Sigmoid colon (tissue), 6 donors: ENCODE measurements at regions not wholly inside any gene's neighbourhood (a gene's known extent, or its start where the extent isn't known, plus 50 kb on each side); places are given as distances from the start of the nearest gene placed in this dataset.
"Not testable (repeated sequence)": the region's sequence is repeated elsewhere in the genome, so short reads cannot be mapped to it uniquely, and the experiment has no call there.

Source experiments
- DNase-seq: peaks from one replicate; pipeline ENCODE4 v3.0.0-alpha.2; 2019
- H3K27ac ChIP-seq, 4 donors: fragments of 200-600 bp; sonication (generic); one replicate each; pipeline ENCODE4 v1.5.1; 2016 to 2019; ENCODE audit warnings: mild to moderate bottlenecking in 1 of 4
- H3K27me3 ChIP-seq, 3 donors: fragments of 200-600 bp; sonication (generic); one replicate each; pipeline ENCODE4 v1.5.1; 2019; ENCODE audit warnings: mild to moderate bottlenecking in 1 of 3
- H3K36me3 ChIP-seq, 4 donors: fragments of 200-600 bp; sonication (generic); one replicate each; pipeline ENCODE4 v1.5.1; 2016 to 2019
- H3K4me1 ChIP-seq, 4 donors: fragments of 200-600 bp; sonication (generic); one replicate each; pipeline ENCODE4 v1.5.1; 2017 to 2019
- H3K4me3 ChIP-seq, 4 donors: fragments of 200-600 bp; sonication (generic); one replicate each; pipeline ENCODE4 v1.5.1; 2017 to 2019; ENCODE audit warnings: mild to moderate bottlenecking in 2 of 4, moderate library complexity in 1 of 4
- H3K9me3 ChIP-seq, 4 donors: fragments of 200-600 bp in 3 of 4; sonication (generic) in 3 of 4; one replicate each; pipeline versions ENCODE4 v1.5.1 to v1.6.1; 2013 to 2019
- EP300 ChIP-seq, 4 donors: sonication (generic); formaldehyde crosslinking; IDR thresholded peaks; one replicate each; pipeline ENCODE4 v1.6.1; 2017; ENCODE audit warnings: antibody characterized with exemption in 4 of 4
- POLR2A ChIP-seq, 2 donors: fragments of 450-650 bp; IDR thresholded peaks; one replicate each; pipeline ENCODE4 v1.6.1; 2016; ENCODE audit warnings: antibody characterized with exemption in 2 of 2, mild to moderate bottlenecking in 2 of 2, moderate library complexity in 2 of 2
- POLR2AphosphoS5 ChIP-seq, 4 donors: sonication (generic); formaldehyde crosslinking; IDR thresholded peaks; one replicate each; pipeline ENCODE4 v1.6.1; 2017; ENCODE audit warnings: antibody characterized with exemption in 4 of 4
- WGBS, 2 donors: extraction: QIAGEN DNeasy Blood & Tissue Kit; methylation state at CpG; one replicate each; pipeline ENCODE4 v1.1.7; 2013; 5-methylcytosine and 5-hydroxymethylcytosine counted together
- intact Hi-C: fragments of 100-400 bp; cut with DNase I; formaldehyde crosslinking; loops from one replicate; pipeline ENCODE4 v1.15.1; 2023
- TF ChIP-seq, protein P1 (sequence below), 4 experiments: fragments of 450-650 bp in 3 of 4; fragments of 200-600 bp in 1 of 4; IDR thresholded peaks; one replicate each; pipeline ENCODE4 v1.5.1; 2016 to 2019; ENCODE audit warnings: antibody characterized with exemption in 4 of 4, mild to moderate bottlenecking in 3 of 4, moderate library complexity in 2 of 4
- donor health status: healthy with polysubstance abuse.
- donor health status: healthy.

DNA sequence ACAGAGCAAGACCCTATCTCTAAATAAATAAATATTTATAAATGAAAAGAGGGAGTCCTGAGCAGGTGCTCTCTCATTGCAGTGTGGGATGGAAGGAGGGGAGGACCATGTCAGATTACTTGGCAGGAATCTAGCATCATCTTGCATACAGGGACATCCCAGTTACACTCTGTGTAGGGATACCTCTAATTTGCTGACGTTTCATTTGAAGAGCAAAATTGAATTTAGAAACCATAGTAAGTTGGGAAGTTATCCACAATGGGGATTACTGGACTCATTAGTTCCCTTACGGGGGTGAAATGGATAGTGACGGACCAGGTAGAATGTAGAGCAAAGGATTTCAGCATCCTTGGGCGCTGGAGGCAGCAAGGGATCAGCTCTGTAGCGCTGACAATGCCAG is 52.1 kb downstream of the ARHGEF18 start:
- Histone ChIP-seq H3K4me1 (peaks cover 0 to 34% (median 25%) of the 10 kb centered on the region in 4 donors), H3K27me3 (no peaks in the 10 kb centered on the region), H3K4me3 (no peak overlapping the region), H3K36me3 (peaks cover 0 to 43% (median 8%) of the 10 kb centered on the region in 4 donors), H3K27ac (no peak overlapping the region), H3K9me3 (no peaks in the 10 kb centered on the region)
- 92 to 94% methylated on average over 5 of the region's 5 CpGs for WGBS, 2 donors
- TF ChIP-seq EP300 (IDR thresholded peaks at IDR 0.05) (no peak), POLR2A (IDR thresholded peaks at IDR 0.05) (no peak), POLR2AphosphoS5 (IDR thresholded peaks at IDR 0.05) (no peak)
- TF ChIP-seq, protein P1, sequence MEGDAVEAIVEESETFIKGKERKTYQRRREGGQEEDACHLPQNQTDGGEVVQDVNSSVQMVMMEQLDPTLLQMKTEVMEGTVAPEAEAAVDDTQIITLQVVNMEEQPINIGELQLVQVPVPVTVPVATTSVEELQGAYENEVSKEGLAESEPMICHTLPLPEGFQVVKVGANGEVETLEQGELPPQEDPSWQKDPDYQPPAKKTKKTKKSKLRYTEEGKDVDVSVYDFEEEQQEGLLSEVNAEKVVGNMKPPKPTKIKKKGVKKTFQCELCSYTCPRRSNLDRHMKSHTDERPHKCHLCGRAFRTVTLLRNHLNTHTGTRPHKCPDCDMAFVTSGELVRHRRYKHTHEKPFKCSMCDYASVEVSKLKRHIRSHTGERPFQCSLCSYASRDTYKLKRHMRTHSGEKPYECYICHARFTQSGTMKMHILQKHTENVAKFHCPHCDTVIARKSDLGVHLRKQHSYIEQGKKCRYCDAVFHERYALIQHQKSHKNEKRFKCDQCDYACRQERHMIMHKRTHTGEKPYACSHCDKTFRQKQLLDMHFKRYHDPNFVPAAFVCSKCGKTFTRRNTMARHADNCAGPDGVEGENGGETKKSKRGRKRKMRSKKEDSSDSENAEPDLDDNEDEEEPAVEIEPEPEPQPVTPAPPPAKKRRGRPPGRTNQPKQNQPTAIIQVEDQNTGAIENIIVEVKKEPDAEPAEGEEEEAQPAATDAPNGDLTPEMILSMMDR (IDR thresholded peaks at IDR 0.05), result no peak
- DNase-seq, result no peak
- intact Hi-C loops, result no loop called here

DNA sequence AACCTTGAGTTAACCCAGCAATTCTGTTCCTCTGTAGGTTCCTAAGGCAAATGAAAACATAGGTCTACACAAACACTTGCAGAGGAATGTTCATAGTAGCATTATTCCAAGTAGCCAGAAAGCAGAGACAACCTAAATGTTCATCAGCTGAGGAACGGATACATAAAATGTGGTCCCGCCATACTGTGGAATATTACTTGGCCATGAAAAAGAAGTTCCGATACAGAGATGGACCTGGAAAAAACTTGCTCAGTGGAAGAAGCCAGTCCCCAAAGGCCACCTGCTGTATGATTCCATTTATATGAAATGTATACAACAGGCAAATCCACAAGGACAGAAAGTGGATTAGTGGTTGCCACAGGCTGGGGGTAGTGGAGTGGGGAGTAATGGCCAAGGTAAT is 53.0 kb downstream of the ARHGEF18 start:
- DNase-seq, result no peak
- intact Hi-C loops, result no loop called here
- Histone ChIP-seq H3K27me3 (no peaks in the 10 kb centered on the region), H3K27ac (no peak overlapping the region), H3K36me3 (peaks cover 0 to 45% (median 8%) of the 10 kb centered on the region in 4 donors), H3K9me3 (no peaks in the 10 kb centered on the region), H3K4me3 (no peak overlapping the region), H3K4me1 (peaks cover 0 to 26% (median 16%) of the 10 kb centered on the region in 4 donors)
- 97 to 99% methylated on average over 3 of the region's 3 CpGs for WGBS, 2 donors
- TF ChIP-seq POLR2AphosphoS5 (IDR thresholded peaks at IDR 0.05) (no peak), EP300 (IDR thresholded peaks at IDR 0.05) (no peak), POLR2A (IDR thresholded peaks at IDR 0.05) (no peak)
- TF ChIP-seq, protein P1 (IDR thresholded peaks at IDR 0.05), result no peak

DNA sequence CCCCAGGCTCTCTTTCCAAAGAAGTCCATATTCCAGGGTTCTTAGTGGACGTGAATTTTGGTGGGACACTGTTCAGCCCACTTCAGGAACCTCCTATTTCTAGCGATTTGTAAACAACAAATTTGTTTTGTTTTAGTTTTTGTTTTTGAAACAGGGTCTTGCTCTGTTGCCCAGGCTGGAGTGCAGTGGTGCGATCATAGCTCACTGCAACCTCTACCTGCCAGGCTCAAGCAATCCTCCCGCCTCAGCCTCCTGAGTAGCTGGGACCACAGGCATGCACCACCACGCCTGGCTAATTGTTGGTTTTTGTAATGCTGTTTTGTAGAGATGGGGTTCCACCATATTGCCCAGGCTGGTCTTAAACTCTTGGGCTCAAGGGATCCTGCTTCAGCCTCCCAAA is 56.7 kb downstream of the ARHGEF18 start:
- H3K9me3 ChIP-seq, DNase-seq, intact Hi-C loops, H3K4me1 ChIP-seq, H3K27me3 ChIP-seq, H3K4me3 ChIP-seq, H3K27ac ChIP-seq: not testable (repeated sequence)
- WGBS, 2 donors, result 94 to 98% methylated on average over 5 of the region's 5 CpGs
- peaks cover 0 to 40% (median 8%) of the 10 kb centered on the region in 4 donors for H3K36me3 ChIP-seq

DNA sequence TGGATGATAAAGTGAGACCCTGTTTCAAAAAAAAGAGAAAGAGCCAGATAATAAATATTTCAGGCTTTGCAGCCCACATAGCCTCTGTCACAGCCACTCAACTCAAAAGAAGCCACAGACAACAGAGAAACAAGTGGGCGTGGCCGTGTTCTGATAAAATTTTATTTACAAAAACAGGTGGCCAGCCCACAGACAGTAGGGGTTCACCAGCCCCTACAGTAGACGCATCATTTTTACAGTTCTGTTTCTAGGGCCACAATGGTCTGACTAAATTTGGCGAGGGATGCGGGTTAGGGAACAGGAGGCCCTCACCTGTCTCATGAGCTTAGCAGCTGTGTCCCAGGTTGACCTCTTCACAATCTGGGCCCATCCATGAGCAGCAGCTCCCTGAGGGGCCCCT is 59.5 kb downstream of the ARHGEF18 start:
- Histone ChIP-seq H3K4me3 (no peak overlapping the region), H3K36me3 (peaks cover 0 to 36% (median 3%) of the 10 kb centered on the region in 4 donors), H3K4me1 (no peaks in the 10 kb centered on the region), H3K27me3 (no peaks in the 10 kb centered on the region), H3K27ac (no peak overlapping the region), H3K9me3 (no peaks in the 10 kb centered on the region)
- no peak for TF ChIP-seq EP300 (IDR thresholded peaks at IDR 0.05)
- TF ChIP-seq POLR2A (IDR thresholded peaks at IDR 0.05), result no peak
- TF ChIP-seq, protein P1 (IDR thresholded peaks at IDR 0.05), result no peak
- TF ChIP-seq POLR2AphosphoS5 (IDR thresholded peaks at IDR 0.05), result no peak
- DNase-seq, result no peak
- intact Hi-C loops, result no loop called here
- WGBS, 2 donors, result 82% methylated on average over 5 of the region's 5 CpGs

DNA sequence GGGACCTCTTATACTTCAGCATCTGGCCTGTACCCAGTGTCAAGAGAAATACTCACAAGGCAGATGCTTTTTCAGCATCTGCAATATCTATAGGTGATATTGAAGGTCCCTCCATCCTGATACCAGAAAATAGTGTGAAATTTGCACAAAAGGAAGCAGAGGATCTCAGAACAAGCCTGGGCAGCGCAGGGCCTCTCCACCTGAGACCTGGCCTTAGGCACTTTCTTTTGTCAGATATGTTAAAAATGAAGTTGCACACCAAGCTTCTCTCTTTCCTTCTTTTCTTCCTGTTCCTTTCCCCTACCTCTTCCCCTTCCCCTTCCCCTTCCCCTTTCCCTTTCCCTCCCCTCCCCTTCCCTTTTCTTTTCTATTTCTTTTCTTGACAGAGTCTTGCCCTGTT is 62.2 kb downstream of the ARHGEF18 start:
- intact Hi-C loops, result no loop called here
- Histone ChIP-seq H3K27ac (no peak overlapping the region), H3K9me3 (no peaks in the 10 kb centered on the region), H3K4me1 (peaks cover 0 to 9% (median 8%) of the 10 kb centered on the region in 4 donors), H3K36me3 (peaks cover 0 to 21% (median 0%) of the 10 kb centered on the region in 4 donors), H3K27me3 (no peaks in the 10 kb centered on the region), H3K4me3 (no peak overlapping the region)
- DNase-seq, result no peak
- TF ChIP-seq EP300 (IDR thresholded peaks at IDR 0.05), result no peak
- WGBS, 2 donors, result 97 to 98% methylated on average over 1 of the region's 1 CpG

DNA sequence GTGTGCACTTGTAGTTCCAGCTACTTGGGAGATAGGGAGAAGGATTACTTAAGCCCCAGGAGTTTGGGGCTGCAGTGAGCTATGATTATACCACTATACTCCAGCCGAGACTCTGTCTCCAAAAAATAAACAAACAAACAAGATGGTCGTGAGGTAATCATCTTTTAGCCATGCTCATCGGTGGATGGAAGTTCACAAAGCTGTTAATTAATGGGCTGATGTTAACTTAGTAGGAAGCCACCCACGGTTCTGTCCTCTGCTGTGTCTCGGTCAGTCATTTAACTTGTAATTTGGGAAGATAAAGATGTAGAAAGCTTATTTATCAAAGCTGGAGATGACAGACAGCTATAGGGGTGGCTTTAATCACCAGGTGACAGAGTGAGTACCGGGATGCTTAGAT is 64.9 kb downstream of the ARHGEF18 start:
- intact Hi-C loops, result no loop called here
- H3K27me3 ChIP-seq, result no peaks in the 10 kb centered on the region
- WGBS, 2 donors, result 75 to 80% methylated on average over 6 of the region's 6 CpGs
- TF ChIP-seq EP300 (IDR thresholded peaks at IDR 0.05), result no peak
- no peak for TF ChIP-seq POLR2A (IDR thresholded peaks at IDR 0.05)
- TF ChIP-seq POLR2AphosphoS5 (IDR thresholded peaks at IDR 0.05), result no peak
- TF ChIP-seq, protein P1 (IDR thresholded peaks at IDR 0.05), result no peak
- peaks cover 0 to 9% (median 8%) of the 10 kb centered on the region in 4 donors for H3K4me1 ChIP-seq
- H3K27ac ChIP-seq, result no peak overlapping the region
- peaks cover 0 to 20% (median 0%) of the 10 kb centered on the region in 4 donors for H3K36me3 ChIP-seq
- H3K9me3 ChIP-seq, result no peaks in the 10 kb centered on the region
- no peak for DNase-seq
- no peak overlapping the region for H3K4me3 ChIP-seq
